ENCODE measurements at regions not wholly inside any gene's neighbourhood (a gene's known extent, or its start where the extent isn't known, plus 50 kb on each side); places are given as distances from the start of the nearest gene placed in this dataset.

DNA sequence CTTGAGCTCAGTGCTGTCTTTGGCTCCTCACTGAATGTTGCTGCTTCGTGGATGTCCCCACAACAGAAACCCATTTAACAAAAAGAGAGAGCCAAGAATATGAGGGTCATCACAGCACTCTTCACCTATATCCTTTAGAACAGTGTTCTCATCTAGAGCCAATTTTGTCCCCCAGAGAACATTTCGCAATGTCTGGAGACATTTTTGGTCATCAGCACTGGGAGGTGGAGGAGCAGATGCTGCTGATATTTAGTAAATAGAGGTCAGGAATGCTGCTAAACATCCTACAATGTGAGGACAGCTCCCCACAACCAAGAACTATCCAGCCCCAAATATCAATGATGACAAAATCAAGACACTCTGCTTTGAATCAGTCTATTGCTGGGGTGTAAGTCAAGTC, 92.5 kb downstream of the BBS10 start:
- DNase-seq (ENCODE audit: low spot score) = no peak
- TF ChIP-seq EZH2phosphoT487 (IDR thresholded peaks at IDR 0.05) (no peak), EZH2 (IDR thresholded peaks at IDR 0.05) (no peak)
- TF ChIP-seq, protein P1, sequence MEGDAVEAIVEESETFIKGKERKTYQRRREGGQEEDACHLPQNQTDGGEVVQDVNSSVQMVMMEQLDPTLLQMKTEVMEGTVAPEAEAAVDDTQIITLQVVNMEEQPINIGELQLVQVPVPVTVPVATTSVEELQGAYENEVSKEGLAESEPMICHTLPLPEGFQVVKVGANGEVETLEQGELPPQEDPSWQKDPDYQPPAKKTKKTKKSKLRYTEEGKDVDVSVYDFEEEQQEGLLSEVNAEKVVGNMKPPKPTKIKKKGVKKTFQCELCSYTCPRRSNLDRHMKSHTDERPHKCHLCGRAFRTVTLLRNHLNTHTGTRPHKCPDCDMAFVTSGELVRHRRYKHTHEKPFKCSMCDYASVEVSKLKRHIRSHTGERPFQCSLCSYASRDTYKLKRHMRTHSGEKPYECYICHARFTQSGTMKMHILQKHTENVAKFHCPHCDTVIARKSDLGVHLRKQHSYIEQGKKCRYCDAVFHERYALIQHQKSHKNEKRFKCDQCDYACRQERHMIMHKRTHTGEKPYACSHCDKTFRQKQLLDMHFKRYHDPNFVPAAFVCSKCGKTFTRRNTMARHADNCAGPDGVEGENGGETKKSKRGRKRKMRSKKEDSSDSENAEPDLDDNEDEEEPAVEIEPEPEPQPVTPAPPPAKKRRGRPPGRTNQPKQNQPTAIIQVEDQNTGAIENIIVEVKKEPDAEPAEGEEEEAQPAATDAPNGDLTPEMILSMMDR (IDR thresholded peaks at IDR 0.05) = no peak
- Histone ChIP-seq H3K4me1 (peaks cover 18% of the 10 kb centered on the region), H3K9me3 (ENCODE audit: low read depth) (no peaks in the 10 kb centered on the region), H3K4me2 (no peak overlapping the region), H3K27ac (no peak overlapping the region), H3F3A (ENCODE audit: low read depth) (peaks cover 22% of the 10 kb centered on the region), H3K4me3 (no peak overlapping the region), H2AFZ (replicated peaks) (no peak overlapping the region), H4K20me1 (ENCODE audit: low read depth) (no peaks in the 10 kb centered on the region), H3K79me2 (ENCODE audit: low read depth) (no peaks in the 10 kb centered on the region), H3K27me3 (no peaks in the 10 kb centered on the region), H3K36me3 (no peaks in the 10 kb centered on the region), H3K9ac (no peak overlapping the region)
- H3K27ac Mint-ChIP-seq = no peak overlapping the region
- no peaks in the 10 kb centered on the region for H3K36me3 Mint-ChIP-seq
- peaks cover 18% of the 10 kb centered on the region for H3K4me1 Mint-ChIP-seq
- H3K9me3 Mint-ChIP-seq = peaks cover 4% of the 10 kb centered on the region
- peaks cover 6% of the 10 kb centered on the region for H3K27me3 Mint-ChIP-seq (ENCODE audit: insufficient read depth, low read depth)
- no peak overlapping the region for H3K4me3 Mint-ChIP-seq

DNA sequence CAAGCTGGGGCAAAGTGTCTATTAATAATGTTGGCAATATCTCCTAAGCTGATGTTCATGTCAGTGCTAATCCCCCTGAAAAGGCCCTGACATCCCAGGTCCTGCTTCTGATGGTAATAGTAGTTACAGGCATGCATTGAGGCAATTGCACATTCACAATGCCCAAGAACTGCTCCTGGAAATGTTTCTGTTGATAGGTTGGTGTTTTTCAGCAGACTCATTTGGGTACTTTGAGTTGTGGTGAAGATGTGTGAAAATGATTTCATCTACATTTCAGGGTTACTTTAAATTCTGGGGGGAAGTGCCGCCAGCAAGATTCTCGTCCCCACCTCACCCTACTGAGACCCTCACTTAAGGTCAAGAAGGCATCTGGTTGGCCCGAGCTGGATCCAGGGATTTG, 92.9 kb downstream of the BBS10 start:
- Mint-ChIP-seq H3K36me3 (no peaks in the 10 kb centered on the region), H3K4me1 (peaks cover 22% of the 10 kb centered on the region), H3K4me3 (no peak overlapping the region), H3K27me3 (ENCODE audit: insufficient read depth, low read depth) (peaks cover 6% of the 10 kb centered on the region), H3K9me3 (peaks cover 4% of the 10 kb centered on the region), H3K27ac (no peak overlapping the region)
- H3F3A ChIP-seq (ENCODE audit: low read depth) = peaks cover 22% of the 10 kb centered on the region
- no peak overlapping the region for H3K4me3 ChIP-seq
- peaks cover 16% of the 10 kb centered on the region for H3K4me1 ChIP-seq
- no peak overlapping the region for H3K27ac ChIP-seq
- no peak for DNase-seq (ENCODE audit: low spot score)
- no peak for TF ChIP-seq EZH2phosphoT487 (IDR thresholded peaks at IDR 0.05)
- no peak for TF ChIP-seq EZH2 (IDR thresholded peaks at IDR 0.05)
- TF ChIP-seq, protein P1 (IDR thresholded peaks at IDR 0.05) = no peak
- no peaks in the 10 kb centered on the region for H3K79me2 ChIP-seq (ENCODE audit: low read depth)
- no peaks in the 10 kb centered on the region for H3K36me3 ChIP-seq
- H3K27me3 ChIP-seq = no peaks in the 10 kb centered on the region
- H3K4me2 ChIP-seq = no peak overlapping the region
- no peak overlapping the region for H3K9ac ChIP-seq
- H2AFZ ChIP-seq (replicated peaks) = no peak overlapping the region
- H4K20me1 ChIP-seq (ENCODE audit: low read depth) = no peaks in the 10 kb centered on the region
- H3K9me3 ChIP-seq (ENCODE audit: low read depth) = no peaks in the 10 kb centered on the region

DNA sequence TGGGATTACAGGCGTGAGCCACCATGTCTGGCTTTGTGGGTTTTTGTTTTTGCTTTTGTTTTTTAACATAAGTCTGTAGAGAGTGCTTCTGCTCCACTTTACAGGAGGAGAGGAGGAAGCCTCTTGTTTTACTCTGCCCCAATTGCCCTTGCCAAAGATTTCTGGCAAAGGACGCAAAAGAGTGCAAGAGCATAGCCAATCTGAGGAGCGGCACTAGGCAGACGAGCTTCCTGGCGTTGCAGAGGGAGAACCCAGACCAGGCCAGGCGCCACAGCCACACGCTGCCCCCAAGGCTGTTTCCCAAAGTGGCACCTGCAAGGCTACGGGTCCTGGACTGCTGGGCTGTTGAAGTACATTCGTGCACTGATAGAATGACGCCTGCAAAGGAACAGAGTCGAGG, 96.2 kb downstream of the BBS10 start:
- no peak for DNase-seq (ENCODE audit: low spot score)
- Histone ChIP-seq H3K36me3 (no peaks in the 10 kb centered on the region), H3F3A (ENCODE audit: low read depth) (no peaks in the 10 kb centered on the region), H2AFZ (replicated peaks) (no peak overlapping the region), H3K27ac (no peak overlapping the region), H3K4me3 (no peak overlapping the region), H3K4me1 (peaks cover 8% of the 10 kb centered on the region), H3K4me2 (no peak overlapping the region), H3K79me2 (ENCODE audit: low read depth) (no peaks in the 10 kb centered on the region), H3K9me3 (ENCODE audit: low read depth) (no peaks in the 10 kb centered on the region), H4K20me1 (ENCODE audit: low read depth) (no peaks in the 10 kb centered on the region), H3K27me3 (no peaks in the 10 kb centered on the region), H3K9ac (no peak overlapping the region)
- Mint-ChIP-seq H3K36me3 (no peaks in the 10 kb centered on the region), H3K4me1 (peaks cover 17% of the 10 kb centered on the region), H3K4me3 (no peak overlapping the region), H3K27ac (no peak overlapping the region), H3K27me3 (ENCODE audit: insufficient read depth, low read depth) (no peaks in the 10 kb centered on the region), H3K9me3 (peaks cover 2% of the 10 kb centered on the region)
- TF ChIP-seq EZH2 (IDR thresholded peaks at IDR 0.05) = no peak
- TF ChIP-seq, protein P1 (IDR thresholded peaks at IDR 0.05) = no peak
- no peak for TF ChIP-seq EZH2phosphoT487 (IDR thresholded peaks at IDR 0.05)
